Upper lobe of left lung (tissue), 4 donors: ENCODE measurements at regions not wholly inside any gene's neighbourhood (a gene's known extent, or its start where the extent isn't known, plus 50 kb on each side); places are given as distances from the start of the nearest gene placed in this dataset.

ENCODE experiments used
- EP300 ChIP-seq, 4 donors: sonication (generic); formaldehyde crosslinking; IDR thresholded peaks; one replicate each; pipeline ENCODE4 v1.5.1; 2017; ENCODE audit warnings: antibody characterized with exemption in 4 of 4, control low read depth in 2 of 4
- POLR2A ChIP-seq, 4 donors: fragments of 450-650 bp; IDR thresholded peaks; one replicate each; pipeline ENCODE4 v1.5.1; 2016 to 2017; ENCODE audit warnings: antibody characterized with exemption in 4 of 4, mild to moderate bottlenecking in 2 of 4
- POLR2AphosphoS5 ChIP-seq, 2 donors: sonication (generic); formaldehyde crosslinking; IDR thresholded peaks; one replicate each; pipeline ENCODE4 v1.5.1; 2017; ENCODE audit warnings: antibody characterized with exemption in 2 of 2
- TF ChIP-seq, protein P1 (sequence below), 6 experiments: fragments of 450-650 bp in 4 of 6; fragments of 200-600 bp in 2 of 6; sonication (generic) in 2 of 6; IDR thresholded peaks; one replicate each; pipeline ENCODE4 v1.5.1; 2016 to 2019; ENCODE audit warnings: antibody characterized with exemption in 6 of 6

DNA sequence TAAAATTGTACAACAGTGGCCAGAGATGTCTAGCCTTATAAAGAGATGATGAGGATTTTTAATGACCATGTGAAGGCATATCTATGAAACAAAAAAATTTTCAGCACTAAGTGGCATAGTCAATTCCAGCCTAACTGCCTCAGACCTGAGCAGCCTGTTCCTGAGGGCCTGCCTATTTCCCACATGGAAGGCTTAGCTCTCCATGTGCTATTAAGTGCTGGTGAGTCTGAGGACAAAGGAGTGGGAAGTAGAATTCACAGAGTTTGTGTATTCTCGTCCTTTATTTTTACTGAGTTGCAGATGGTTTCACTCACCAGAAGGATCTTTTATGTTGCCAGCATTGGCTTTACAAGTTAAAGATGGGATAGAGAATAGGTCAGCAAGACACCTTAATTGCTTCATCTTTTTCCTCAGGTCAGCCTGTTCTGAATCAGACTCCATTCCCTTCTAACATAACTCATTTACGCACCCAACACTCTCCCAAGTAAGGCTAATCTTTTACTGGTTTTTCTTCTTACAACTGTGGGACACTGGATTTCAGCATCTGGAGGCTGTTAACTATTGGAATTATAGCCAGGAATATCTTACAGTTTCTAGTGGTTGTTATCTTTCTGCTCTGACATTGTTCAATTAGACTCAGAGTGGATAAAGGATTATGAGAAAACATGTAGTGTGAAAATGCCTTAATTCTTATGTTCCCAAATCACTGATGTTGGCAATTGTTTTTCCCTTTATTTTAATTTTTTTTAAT, 76.8 kb downstream of the ISOC1 start:
- TF ChIP-seq, protein P1, sequence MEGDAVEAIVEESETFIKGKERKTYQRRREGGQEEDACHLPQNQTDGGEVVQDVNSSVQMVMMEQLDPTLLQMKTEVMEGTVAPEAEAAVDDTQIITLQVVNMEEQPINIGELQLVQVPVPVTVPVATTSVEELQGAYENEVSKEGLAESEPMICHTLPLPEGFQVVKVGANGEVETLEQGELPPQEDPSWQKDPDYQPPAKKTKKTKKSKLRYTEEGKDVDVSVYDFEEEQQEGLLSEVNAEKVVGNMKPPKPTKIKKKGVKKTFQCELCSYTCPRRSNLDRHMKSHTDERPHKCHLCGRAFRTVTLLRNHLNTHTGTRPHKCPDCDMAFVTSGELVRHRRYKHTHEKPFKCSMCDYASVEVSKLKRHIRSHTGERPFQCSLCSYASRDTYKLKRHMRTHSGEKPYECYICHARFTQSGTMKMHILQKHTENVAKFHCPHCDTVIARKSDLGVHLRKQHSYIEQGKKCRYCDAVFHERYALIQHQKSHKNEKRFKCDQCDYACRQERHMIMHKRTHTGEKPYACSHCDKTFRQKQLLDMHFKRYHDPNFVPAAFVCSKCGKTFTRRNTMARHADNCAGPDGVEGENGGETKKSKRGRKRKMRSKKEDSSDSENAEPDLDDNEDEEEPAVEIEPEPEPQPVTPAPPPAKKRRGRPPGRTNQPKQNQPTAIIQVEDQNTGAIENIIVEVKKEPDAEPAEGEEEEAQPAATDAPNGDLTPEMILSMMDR (IDR thresholded peaks at IDR 0.05), result no peak
- TF ChIP-seq POLR2A (IDR thresholded peaks at IDR 0.05) (no peak), POLR2AphosphoS5 (IDR thresholded peaks at IDR 0.05) (no peak), EP300 (IDR thresholded peaks at IDR 0.05) (no peak)
